ENCODE measurements at regions not wholly inside any gene's neighbourhood (a gene's known extent, or its start where the extent isn't known, plus 50 kb on each side); places are given as distances from the start of the nearest gene placed in this dataset.

DNA sequence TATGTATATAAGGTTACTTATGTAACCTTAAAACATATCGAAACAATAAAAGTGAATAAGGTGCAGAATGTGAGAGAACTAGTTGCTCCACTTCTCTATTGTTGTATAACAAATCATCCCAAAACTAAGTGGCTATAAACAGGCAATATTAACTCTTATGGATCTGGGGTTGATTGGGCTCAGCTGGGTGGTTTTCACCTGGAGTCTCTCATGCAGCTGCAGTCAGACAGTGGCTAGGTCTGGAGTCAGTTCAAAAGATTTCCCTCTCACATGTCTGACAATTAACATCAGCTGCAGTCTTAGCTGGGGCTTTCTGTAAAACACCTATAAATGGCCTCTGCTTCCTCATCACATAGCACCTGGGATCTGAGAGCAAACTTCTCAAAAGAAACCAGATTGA is 288.4 kb upstream of the SASH1 start:
- TF ChIP-seq BCL11A (IDR thresholded peaks at IDR 0.05; ENCODE audit: low read depth in 2 of 2, low read length in 2 of 2) (no peak), GABPA (IDR thresholded peaks at IDR 0.05; ENCODE audit: borderline replicate concordance, insufficient read depth, low read length) (no peak), ZNF274 (IDR thresholded peaks at IDR 0.05; ENCODE audit: borderline replicate concordance, extremely low read depth, low read length) (no peak)

Measured in H1 (cell line).